IMR-90 (cell line): ENCODE measurements at regions not wholly inside any gene's neighbourhood (a gene's known extent, or its start where the extent isn't known, plus 50 kb on each side); places are given as distances from the start of the nearest gene placed in this dataset.

Experiments used
- CEBPB ChIP-seq: IDR thresholded peaks from 2 replicates; pipeline ENCODE4 v1.6.1; 2012; ENCODE audit warnings: low read depth, low read length, improper control_type of control experiment
- CHD1 ChIP-seq: IDR thresholded peaks from 2 replicates; pipeline ENCODE4 v1.6.1; 2012; ENCODE audit warnings: low read depth, low read length, improper control_type of control experiment
- CTCF ChIP-seq: conservative IDR thresholded peaks from 2 replicates; pipeline ENCODE4 v1.5.1; 2012; ENCODE audit warnings: mild to moderate bottlenecking, low read depth, low read length, improper control_type of control experiment
- ELK1 ChIP-seq: fragments of 150-350 bp; IDR thresholded peaks from 2 replicates; pipeline ENCODE4 v1.6.1; 2016; ENCODE audit warnings: low read depth, mild to moderate bottlenecking, low read length, moderate library complexity, borderline replicate concordance
- FOS ChIP-seq: fragments of 150-350 bp; IDR thresholded peaks from 2 replicates; pipeline ENCODE4 v1.6.1; 2016; ENCODE audit warnings: low read depth, low read length
- MAFK ChIP-seq: IDR thresholded peaks from 2 replicates; pipeline ENCODE4 v1.6.1; 2012; ENCODE audit warnings: low read depth, low read length, improper control_type of control experiment
- POLR2A ChIP-seq: IDR thresholded peaks from 2 replicates; pipeline ENCODE4 v1.6.1; 2012; ENCODE audit warnings: mild to moderate bottlenecking, low read depth, low read length
- RAD21 ChIP-seq: IDR thresholded peaks from 2 replicates; pipeline ENCODE4 v1.6.1; 2012; ENCODE audit warnings: low read length, improper control_type of control experiment
- SMC3 ChIP-seq: fragments of 150-350 bp; IDR thresholded peaks from 2 replicates; pipeline ENCODE4 v1.6.1; 2016; ENCODE audit warnings: low read depth, mild to moderate bottlenecking, antibody characterized with exemption, low read length, moderate library complexity
- USF2 ChIP-seq: fragments of 150-350 bp; IDR thresholded peaks from 2 replicates; pipeline ENCODE4 v1.6.1; 2017; ENCODE audit warnings: mild to moderate bottlenecking, antibody characterized with exemption, low read length, low read depth

- TF ChIP-seq CTCF (no peak), USF2 (no peak), RAD21 (no peak), ELK1 (no peak), CHD1 (no peak), POLR2A (no peak), SMC3 (no peak), MAFK (no peak), CEBPB (no peak), FOS (no peak)
Observed at GRCh38 chr11:110859998-110860397, 147.8 kb upstream of the ARHGAP20 start.
